Thymus (tissue), 11 donors: ENCODE measurements at regions not wholly inside any gene's neighbourhood (a gene's known extent, or its start where the extent isn't known, plus 50 kb on each side); places are given as distances from the start of the nearest gene placed in this dataset.

Experiments
- DNase-seq, 9 donors: peaks; one replicate each; pipeline ENCODE4 v3.0.0-alpha.2; 2013; ENCODE audit warnings: low spot score in 9 of 9, low read depth in 6 of 9, missing footprints in 1 of 9
- H3K27ac ChIP-seq, 2 donors: one replicate each; pipeline ENCODE4 v1.5.1; 2013; ENCODE audit warnings: control low read depth in 1 of 2, low read depth in 1 of 2, low read length in 1 of 2, mild to moderate bottlenecking in 1 of 2, moderate library complexity in 1 of 2
- H3K27me3 ChIP-seq, 2 donors: one replicate each; pipeline ENCODE4 v1.5.1; 2013; ENCODE audit warnings: low read length in 1 of 2; ENCODE audit not compliant: control insufficient read depth in 2 of 2, insufficient read depth in 1 of 2
- H3K36me3 ChIP-seq, 2 donors: one replicate each; pipeline ENCODE4 v1.5.1; 2013; ENCODE audit warnings: low read length in 1 of 2, mild to moderate bottlenecking in 1 of 2, moderate library complexity in 1 of 2; ENCODE audit not compliant: control insufficient read depth in 2 of 2, insufficient read depth in 2 of 2
- H3K4me1 ChIP-seq, 2 donors: one replicate each; pipeline ENCODE4 v1.5.1; 2013; ENCODE audit warnings: low read length in 2 of 2; ENCODE audit not compliant: control insufficient read depth in 2 of 2, insufficient read depth in 2 of 2
- H3K4me3 ChIP-seq, 2 donors: one replicate each; pipeline ENCODE4 v1.5.1; 2013; ENCODE audit warnings: low read length in 2 of 2, control low read depth in 1 of 2, mild to moderate bottlenecking in 1 of 2
- H3K9me3 ChIP-seq, 2 donors: one replicate each; pipeline ENCODE4 v1.5.1; 2013; ENCODE audit warnings: low read length in 1 of 2, mild to moderate bottlenecking in 1 of 2; ENCODE audit not compliant: control insufficient read depth in 2 of 2, insufficient read depth in 1 of 2
- WGBS: extraction: QIAGEN DNeasy Blood & Tissue Kit; methylation state at CpG from one replicate; pipeline ENCODE4 v1.1.7; 2013; 5-methylcytosine and 5-hydroxymethylcytosine counted together
- donor health status: healthy.

GRCh38 chr5:86354664-86355063 lies 263.1 kb upstream of the COX7C start:
- no peaks in the 10 kb centered on the region for H3K27me3 ChIP-seq
- 50% methylated on average over 2 of the region's 2 CpGs for WGBS

GRCh38 chr5:86360801-86361200 lies 256.9 kb upstream of the COX7C start:
- Histone ChIP-seq H3K9me3 (no peaks in the 10 kb centered on the region), H3K36me3 (no peaks in the 10 kb centered on the region), H3K4me3 (no peak overlapping the region), H3K27me3 (no peaks in the 10 kb centered on the region), H3K4me1 (no peaks in the 10 kb centered on the region), H3K27ac (no peak overlapping the region)
- no peak for DNase-seq
- WGBS: 90% methylated on average over 1 of the region's 1 CpG

More at GRCh38 chr5:86354664-86355063, 263.1 kb upstream of the COX7C start:
- DNase-seq: no peak
- H3K9me3 ChIP-seq: no peaks in the 10 kb centered on the region
- no peaks in the 10 kb centered on the region for H3K36me3 ChIP-seq
- H3K4me1 ChIP-seq: no peaks in the 10 kb centered on the region
- H3K4me3 ChIP-seq: no peak overlapping the region
- no peak overlapping the region for H3K27ac ChIP-seq

GRCh38 chr5:86371061-86371460 lies 246.7 kb upstream of the COX7C start:
- H3K9me3 ChIP-seq: no peaks in the 10 kb centered on the region
- no peaks in the 10 kb centered on the region for H3K36me3 ChIP-seq
- no peak for DNase-seq
- H3K27ac ChIP-seq: no peak overlapping the region
- H3K4me1 ChIP-seq: no peaks in the 10 kb centered on the region
- H3K27me3 ChIP-seq: no peaks in the 10 kb centered on the region
- H3K4me3 ChIP-seq: no peak overlapping the region

- 96% methylated on average over 3 of the region's 3 CpGs for WGBS
- Histone ChIP-seq H3K4me1 (no peaks in the 10 kb centered on the region), H3K9me3 (no peaks in the 10 kb centered on the region), H3K27ac (no peak overlapping the region), H3K27me3 (no peaks in the 10 kb centered on the region), H3K4me3 (no peak overlapping the region), H3K36me3 (no peaks in the 10 kb centered on the region)
- DNase-seq: no peak
These were observed 243.1 kb upstream of the COX7C start for GRCh38 chr5:86374611-86375010.

- WGBS: 96% methylated on average over 3 of the region's 3 CpGs
- H3K27me3 ChIP-seq: no peaks in the 10 kb centered on the region
- no peaks in the 10 kb centered on the region for H3K4me1 ChIP-seq
- H3K36me3 ChIP-seq: no peaks in the 10 kb centered on the region
- H3K4me3 ChIP-seq: no peak overlapping the region
- DNase-seq: no peak
- H3K27ac ChIP-seq: no peak overlapping the region
- H3K9me3 ChIP-seq: no peaks in the 10 kb centered on the region
These were observed 241.5 kb upstream of the COX7C start for GRCh38 chr5:86376214-86376613.

GRCh38 chr5:86403190-86403589 lies 214.6 kb upstream of the COX7C start:
- Histone ChIP-seq H3K9me3 (no peaks in the 10 kb centered on the region), H3K36me3 (no peaks in the 10 kb centered on the region), H3K4me1 (no peaks in the 10 kb centered on the region), H3K4me3 (no peak overlapping the region), H3K27ac (no peak overlapping the region), H3K27me3 (no peaks in the 10 kb centered on the region)
- DNase-seq: no peak
- WGBS: 97% methylated on average over 2 of the region's 2 CpGs

GRCh38 chr5:86404256-86404655 lies 213.5 kb upstream of the COX7C start:
- 91% methylated on average over 1 of the region's 1 CpG for WGBS
- Histone ChIP-seq H3K27me3 (no peaks in the 10 kb centered on the region), H3K36me3 (no peaks in the 10 kb centered on the region), H3K4me1 (no peaks in the 10 kb centered on the region), H3K9me3 (no peaks in the 10 kb centered on the region), H3K27ac (no peak overlapping the region), H3K4me3 (no peak overlapping the region)
- DNase-seq: no peak

GRCh38 chr5:86407711-86408110 lies 210.0 kb upstream of the COX7C start:
- WGBS: 94% methylated on average over 2 of the region's 2 CpGs
- no peak overlapping the region for H3K27ac ChIP-seq

GRCh38 chr5:86411596-86411995 lies 206.1 kb upstream of the COX7C start:
- no peaks in the 10 kb centered on the region for H3K27me3 ChIP-seq
- H3K4me1 ChIP-seq: no peaks in the 10 kb centered on the region
- DNase-seq: no peak
- no peaks in the 10 kb centered on the region for H3K36me3 ChIP-seq
- no peaks in the 10 kb centered on the region for H3K9me3 ChIP-seq
- no peak overlapping the region for H3K4me3 ChIP-seq
- 96% methylated on average over 1 of the region's 1 CpG for WGBS
- H3K27ac ChIP-seq: no peak overlapping the region

More at GRCh38 chr5:86407711-86408110, 210.0 kb upstream of the COX7C start:
- no peaks in the 10 kb centered on the region for H3K36me3 ChIP-seq
- no peaks in the 10 kb centered on the region for H3K27me3 ChIP-seq
- H3K4me1 ChIP-seq: no peaks in the 10 kb centered on the region
- no peaks in the 10 kb centered on the region for H3K9me3 ChIP-seq
- no peak overlapping the region for H3K4me3 ChIP-seq
- no peak for DNase-seq

- WGBS: 93% methylated on average over 2 of the region's 2 CpGs
- no peaks in the 10 kb centered on the region for H3K9me3 ChIP-seq
- no peaks in the 10 kb centered on the region for H3K4me1 ChIP-seq
- H3K27ac ChIP-seq: no peak overlapping the region
- no peaks in the 10 kb centered on the region for H3K36me3 ChIP-seq
- no peak for DNase-seq
- no peaks in the 10 kb centered on the region for H3K27me3 ChIP-seq
- no peak overlapping the region for H3K4me3 ChIP-seq
These were observed 190.6 kb upstream of the COX7C start for GRCh38 chr5:86427158-86427557.
